HEK293T (cell line): ENCODE measurements at regions not wholly inside any gene's neighbourhood (a gene's known extent, or its start where the extent isn't known, plus 50 kb on each side); places are given as distances from the start of the nearest gene placed in this dataset.
A peak's percentile ranks its signal among the peaks of the same experiment; 100 is the strongest.

Source experiments
- CTCF ChIA-PET: fragments of 350-600 bp; formaldehyde crosslinking; extraction: SDS; loops from one replicate; lab custom pipeline; 2021; ENCODE audit warnings: antibody characterized with exemption, inconsistent platforms; lab: Yijun Ruan, JAX
- POLR2A ChIA-PET: fragments of 350-600 bp; formaldehyde crosslinking; extraction: SDS; loops from one replicate; lab custom pipeline; 2020; ENCODE audit warnings: antibody characterized with exemption, inconsistent platforms; lab: Yijun Ruan, JAX
- DNase-seq: peaks from one replicate; pipeline ENCODE4 v3.0.0; 2012; ENCODE audit warnings: mixed read lengths; ENCODE audit errors: extremely low spot score
- ARNT ChIP-seq: fragments of 450-650 bp; IDR thresholded peaks from 2 replicates; pipeline ENCODE4 v1.6.1; 2017; ENCODE audit warnings: mild to moderate bottlenecking
- BHLHE40 ChIP-seq: fragments of 450-650 bp; IDR thresholded peaks from 2 replicates; pipeline ENCODE4 v1.6.1; 2016; ENCODE audit warnings: mild to moderate bottlenecking, moderate library complexity, borderline replicate concordance
- CTBP1 ChIP-seq: fragments of 450-650 bp; IDR thresholded peaks from 2 replicates; pipeline ENCODE4 v1.6.1; 2016; ENCODE audit warnings: borderline replicate concordance
- ELF4 ChIP-seq: fragments of 450-650 bp; IDR thresholded peaks from 2 replicates; pipeline ENCODE4 v1.6.1; 2017; ENCODE audit warnings: antibody characterized with exemption
- FOXA1 ChIP-seq: fragments of 450-650 bp; IDR thresholded peaks from 2 replicates; pipeline ENCODE4 v1.6.1; 2016; ENCODE audit warnings: mild to moderate bottlenecking
- FOXK2 ChIP-seq: fragments of 450-650 bp; IDR thresholded peaks from 2 replicates; pipeline ENCODE4 v1.6.1; 2016; ENCODE audit warnings: mild to moderate bottlenecking
- FOXM1 ChIP-seq: fragments of 450-650 bp; IDR thresholded peaks from 2 replicates; pipeline ENCODE4 v1.6.1; 2017; ENCODE audit warnings: mild to moderate bottlenecking, borderline replicate concordance
- HDGF ChIP-seq: fragments of 450-650 bp; IDR thresholded peaks from 2 replicates; pipeline ENCODE4 v1.6.1; 2017; ENCODE audit warnings: antibody characterized with exemption, borderline replicate concordance
- L3MBTL2 ChIP-seq: fragments of 450-650 bp; conservative IDR thresholded peaks from 2 replicates; pipeline ENCODE4 v1.6.1; 2016; ENCODE audit warnings: mild to moderate bottlenecking
- LEF1 ChIP-seq: fragments of 450-650 bp; IDR thresholded peaks from 2 replicates; pipeline ENCODE4 v1.6.1; 2017; ENCODE audit warnings: mild to moderate bottlenecking, borderline replicate concordance
- NFRKB ChIP-seq: fragments of 450-650 bp; IDR thresholded peaks from 2 replicates; pipeline ENCODE4 v1.6.1; 2016; ENCODE audit warnings: mild to moderate bottlenecking, moderate library complexity
- SP1 ChIP-seq: fragments of 450-650 bp; IDR thresholded peaks from 2 replicates; pipeline ENCODE4 v1.6.1; 2017
- SUZ12 ChIP-seq: fragments of 450-650 bp; IDR thresholded peaks from 2 replicates; pipeline ENCODE4 v1.6.1; 2016; ENCODE audit warnings: mild to moderate bottlenecking
- TARDBP ChIP-seq: fragments of 450-650 bp; IDR thresholded peaks from 2 replicates; pipeline ENCODE4 v1.6.1; 2016
- ZNF384 ChIP-seq: fragments of 450-650 bp; IDR thresholded peaks from 2 replicates; pipeline ENCODE4 v1.6.1; 2016
- TF ChIP-seq, protein P1 (sequence below): fragments of 450-650 bp; IDR thresholded peaks from 2 replicates; pipeline ENCODE4 v1.6.1; 2016

DNA sequence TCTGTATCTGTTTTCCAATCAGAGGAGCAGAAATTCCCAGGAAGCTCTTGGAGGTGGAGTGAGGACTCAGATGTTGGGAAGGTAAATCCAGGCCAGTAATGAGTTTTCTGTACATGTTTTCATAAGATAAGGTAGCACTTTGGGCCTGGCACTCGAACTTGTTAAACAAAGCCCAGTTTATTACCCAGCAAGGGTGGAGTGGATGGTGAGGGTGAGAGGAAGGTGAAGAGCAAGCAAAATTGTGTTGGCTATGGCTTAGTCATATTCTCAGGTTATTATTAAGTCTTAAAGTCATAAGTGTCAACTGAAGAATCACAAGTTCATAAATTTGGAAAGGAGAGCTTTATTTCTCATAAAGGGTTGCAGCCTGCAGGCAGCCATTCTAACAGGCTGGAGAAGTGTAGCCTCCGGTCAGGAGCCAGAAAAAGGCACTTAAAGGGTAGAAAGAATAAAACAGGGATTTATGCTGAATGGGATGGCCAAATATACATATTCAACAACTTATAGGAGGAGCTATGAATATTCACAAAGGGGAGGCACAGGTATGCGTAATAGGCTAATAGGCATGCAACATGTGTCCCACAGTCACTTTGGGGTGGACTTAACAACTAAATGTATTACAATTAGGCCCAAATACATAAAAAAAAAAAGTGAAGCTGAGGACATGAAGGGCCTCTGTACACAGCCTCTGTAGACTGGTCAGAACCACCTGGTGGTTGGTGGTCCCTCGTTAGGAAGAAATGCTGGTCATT, 523.9 kb downstream of the LMO4 start:
- ChIA-PET CTCF (interaction anchor here (0.6 kb wide), 1 partner anchor 19 kb away, joined by 3 read pairs; no protein-coding TSS in a partner anchor), POLR2A (interaction anchor here (2.9 kb wide), 1 partner anchor 523 kb away, joined by 10 read pairs; the partner anchor contains the start of gene LMO4)
- TF ChIP-seq L3MBTL2 (no peak), HDGF (no peak), LEF1 (no peak), ELF4 (no peak), FOXA1 (no peak), ZNF384 (no peak), NFRKB (no peak), CTBP1 (no peak)
- DNase-seq: peak; percentile 20

DNA sequence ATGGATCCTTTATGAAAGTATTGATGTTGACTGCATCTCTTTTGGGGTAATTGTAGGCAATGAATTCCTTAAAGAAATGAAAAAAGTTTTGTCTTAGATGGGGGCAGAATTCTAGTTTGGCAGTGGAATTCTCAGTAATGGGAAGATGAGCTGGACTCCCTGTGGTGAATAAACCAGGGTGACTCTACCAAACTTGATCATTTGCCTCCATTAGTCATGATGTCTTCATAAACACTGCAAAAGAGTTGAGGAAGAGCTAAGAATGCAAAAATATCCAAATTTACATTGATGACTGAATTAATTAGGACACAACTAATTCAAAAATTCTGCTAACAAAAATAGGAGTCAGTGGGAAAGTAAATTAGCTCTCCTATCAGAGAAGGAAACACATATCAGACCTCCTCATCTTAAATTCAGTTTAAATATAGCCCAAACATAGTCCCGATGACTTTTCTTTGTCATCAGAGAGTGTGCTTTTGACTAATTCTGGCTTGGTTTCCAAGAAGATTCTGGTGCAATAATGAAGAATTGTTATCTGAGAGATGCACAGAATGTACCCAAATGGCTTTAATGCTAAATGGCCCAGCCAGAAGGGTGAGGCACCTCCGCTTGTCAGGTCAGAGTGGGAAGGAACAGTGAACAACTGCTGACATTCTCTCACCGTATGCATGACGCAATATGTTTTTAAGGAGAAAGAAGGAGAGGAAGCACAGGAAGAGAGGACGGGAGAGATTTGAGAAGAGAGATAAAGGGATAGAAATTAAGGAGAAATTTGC, 525.1 kb downstream of the LMO4 start:
- no peak for TF ChIP-seq FOXA1
- no peak for TF ChIP-seq TARDBP
- TF ChIP-seq SP1: no peak
- TF ChIP-seq LEF1: no peak
- TF ChIP-seq CTBP1: no peak
- TF ChIP-seq FOXK2: no peak
- TF ChIP-seq NFRKB: no peak
- no peak for TF ChIP-seq FOXM1
- TF ChIP-seq ARNT: no peak
- no peak for TF ChIP-seq HDGF
- no peak for TF ChIP-seq L3MBTL2
- no peak for TF ChIP-seq BHLHE40
- TF ChIP-seq SUZ12: no peak
- TF ChIP-seq ZNF384: no peak
- no peak for TF ChIP-seq ELF4
- TF ChIP-seq, protein P1, sequence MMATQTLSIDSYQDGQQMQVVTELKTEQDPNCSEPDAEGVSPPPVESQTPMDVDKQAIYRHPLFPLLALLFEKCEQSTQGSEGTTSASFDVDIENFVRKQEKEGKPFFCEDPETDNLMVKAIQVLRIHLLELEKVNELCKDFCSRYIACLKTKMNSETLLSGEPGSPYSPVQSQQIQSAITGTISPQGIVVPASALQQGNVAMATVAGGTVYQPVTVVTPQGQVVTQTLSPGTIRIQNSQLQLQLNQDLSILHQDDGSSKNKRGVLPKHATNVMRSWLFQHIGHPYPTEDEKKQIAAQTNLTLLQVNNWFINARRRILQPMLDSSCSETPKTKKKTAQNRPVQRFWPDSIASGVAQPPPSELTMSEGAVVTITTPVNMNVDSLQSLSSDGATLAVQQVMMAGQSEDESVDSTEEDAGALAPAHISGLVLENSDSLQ: no peak
- POLR2A ChIA-PET: interaction anchor here (2.9 kb wide), 1 partner anchor 524 kb away, joined by 10 read pairs; the partner anchor contains the start of gene LMO4
- CTCF ChIA-PET: no interaction called here
- DNase-seq: no peak

DNA sequence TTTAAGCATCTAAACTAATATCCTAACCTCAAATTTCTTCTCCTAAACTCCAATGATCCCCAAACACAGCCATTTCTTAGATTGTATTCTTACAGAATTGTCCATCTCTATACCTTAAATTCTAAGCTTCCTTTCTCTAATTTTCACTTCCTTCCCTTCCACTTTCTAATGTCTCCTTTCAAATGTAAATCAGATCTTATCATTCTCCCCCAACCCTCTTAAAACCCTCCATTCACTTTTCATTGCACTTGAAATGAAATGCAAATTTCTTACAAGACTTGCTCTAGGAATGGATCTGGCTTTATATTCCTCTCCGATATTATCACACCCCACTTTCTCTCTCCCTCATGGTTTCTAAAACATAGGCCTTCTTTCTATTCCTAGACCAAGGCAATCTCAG, 534.6 kb downstream of the LMO4 start:
- ChIA-PET POLR2A (no interaction called here), CTCF (no interaction called here)
- DNase-seq: no peak
- TF ChIP-seq TARDBP: no peak
- TF ChIP-seq LEF1: no peak

DNA sequence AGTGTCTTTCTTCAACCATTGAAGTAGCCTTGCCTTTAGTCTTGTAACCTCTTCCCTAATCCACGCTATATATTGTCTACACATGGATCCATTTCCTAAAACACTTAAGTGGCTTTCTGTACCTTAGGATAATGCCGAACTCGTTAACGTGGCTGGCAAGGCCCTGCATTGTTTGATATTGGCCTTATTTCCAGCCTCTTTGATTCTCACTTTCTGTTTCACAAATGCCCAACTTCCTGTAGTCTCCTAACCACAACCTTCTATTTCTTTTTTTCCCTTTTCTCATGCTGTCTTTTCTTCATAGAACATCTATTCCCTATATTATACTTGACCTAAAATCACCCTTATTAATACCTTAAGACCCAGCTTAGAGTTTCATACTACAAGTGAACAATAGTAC, 536.0 kb downstream of the LMO4 start:
- CTCF ChIA-PET: no interaction called here
- DNase-seq: no peak
- POLR2A ChIA-PET: no interaction called here
- TF ChIP-seq TARDBP: no peak
- TF ChIP-seq LEF1: no peak
- TF ChIP-seq L3MBTL2: no peak
- no peak for TF ChIP-seq CTBP1
- TF ChIP-seq ZNF384: no peak
- TF ChIP-seq FOXA1: no peak
- no peak for TF ChIP-seq HDGF
- TF ChIP-seq ARNT: no peak
- TF ChIP-seq BHLHE40: no peak

DNA sequence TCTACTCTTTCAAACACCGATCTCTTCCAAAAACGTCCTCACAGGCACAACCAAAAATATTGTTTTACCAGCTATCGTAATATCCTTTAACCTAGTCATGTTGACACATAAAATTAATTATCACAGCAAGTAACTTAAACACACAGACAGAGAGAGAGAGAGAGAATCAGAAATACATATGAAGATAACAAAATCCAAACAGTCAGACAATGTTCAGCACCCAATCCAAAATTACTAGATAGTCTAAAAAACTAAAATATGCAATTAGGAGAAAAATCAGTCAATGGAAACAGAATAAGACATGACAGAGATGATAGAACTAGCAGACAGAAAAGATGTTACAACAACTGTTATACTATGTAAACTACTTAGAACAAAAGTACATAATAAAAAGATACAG, 537.7 kb downstream of the LMO4 start:
- DNase-seq: no peak
- ChIA-PET CTCF (no interaction called here), POLR2A (no interaction called here)
- no peak for TF ChIP-seq BHLHE40
- TF ChIP-seq LEF1: no peak
- TF ChIP-seq TARDBP: no peak
- no peak for TF ChIP-seq FOXM1
- no peak for TF ChIP-seq HDGF
- no peak for TF ChIP-seq ZNF384
- no peak for TF ChIP-seq FOXK2
- no peak for TF ChIP-seq CTBP1
- no peak for TF ChIP-seq L3MBTL2
- no peak for TF ChIP-seq SUZ12
- TF ChIP-seq FOXA1: no peak
- TF ChIP-seq SP1: no peak
- TF ChIP-seq ELF4: no peak
- TF ChIP-seq NFRKB: no peak
- no peak for TF ChIP-seq ARNT
- TF ChIP-seq, protein P1: no peak

DNA sequence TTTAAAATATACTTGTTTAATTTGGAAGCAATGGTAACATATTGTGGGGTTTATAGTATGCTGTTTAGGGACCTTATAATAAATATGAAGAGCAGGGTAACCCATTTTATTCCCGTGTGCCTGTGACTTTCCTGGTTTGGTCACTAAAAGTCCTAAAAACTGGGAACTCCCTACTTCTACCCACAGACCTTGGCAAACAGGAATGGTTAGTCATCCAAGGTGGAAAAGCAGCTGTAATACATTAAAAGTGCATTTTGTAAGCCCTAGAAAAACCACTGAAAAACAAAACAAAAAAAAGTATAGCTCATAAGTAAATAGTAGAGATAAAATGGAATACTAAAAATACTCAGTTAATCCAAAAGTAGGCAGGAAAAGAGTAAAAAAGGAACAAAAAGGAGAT, 538.9 kb downstream of the LMO4 start:
- TF ChIP-seq NFRKB (no peak), FOXA1 (no peak), HDGF (no peak), BHLHE40 (no peak), FOXM1 (no peak), SP1 (no peak), L3MBTL2 (no peak)
- ChIA-PET POLR2A (no interaction called here), CTCF (no interaction called here)
- DNase-seq: no peak
